ENCODE measurements at regions not wholly inside any gene's neighbourhood (a gene's known extent, or its start where the extent isn't known, plus 50 kb on each side); places are given as distances from the start of the nearest gene placed in this dataset.

DNA sequence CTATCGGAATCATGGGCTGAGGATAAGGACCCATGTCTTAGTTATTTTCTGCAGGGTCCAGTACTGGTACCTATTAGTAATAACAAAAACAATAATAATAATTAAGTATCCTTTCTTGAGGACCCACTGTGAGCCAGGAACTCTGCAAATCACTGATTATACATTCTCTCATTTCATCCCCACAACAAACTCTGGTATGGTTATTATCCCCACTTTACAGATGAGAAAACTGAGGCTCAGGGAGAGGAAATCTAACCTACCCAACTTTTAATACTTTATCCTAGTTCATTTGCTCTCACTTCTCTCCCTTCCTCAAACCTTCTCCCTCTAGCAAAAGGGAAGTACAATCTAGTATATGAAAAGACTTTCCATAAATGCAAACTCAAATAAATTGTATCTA lies 528.4 kb upstream of the PROK2 start:
- in situ Hi-C loops (cut with MboI; ENCODE audit: low sequenced_read_pairs) = no loop called here

DNA sequence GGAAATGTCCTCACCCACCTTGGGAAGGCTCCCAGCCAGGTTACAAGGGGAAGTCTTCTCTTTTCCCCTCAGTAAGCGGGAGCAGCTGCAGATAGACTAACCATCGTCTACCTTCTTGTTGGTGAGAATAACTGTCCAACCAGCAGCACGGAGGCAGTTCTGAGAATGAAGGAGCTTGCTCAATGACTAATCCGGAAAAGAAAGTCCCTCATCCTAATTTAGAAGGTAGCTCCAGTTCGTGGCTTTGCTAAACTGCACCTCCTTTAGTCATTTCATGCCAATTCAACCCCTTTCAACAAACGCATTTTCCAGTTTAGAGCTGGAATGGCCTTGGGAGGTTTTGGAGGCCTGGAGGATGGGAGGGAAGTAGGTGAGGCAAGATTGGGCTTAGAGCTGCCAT lies 527.4 kb upstream of the PROK2 start:
- in situ Hi-C loops (cut with MboI; ENCODE audit: low sequenced_read_pairs) = no loop called here

DNA sequence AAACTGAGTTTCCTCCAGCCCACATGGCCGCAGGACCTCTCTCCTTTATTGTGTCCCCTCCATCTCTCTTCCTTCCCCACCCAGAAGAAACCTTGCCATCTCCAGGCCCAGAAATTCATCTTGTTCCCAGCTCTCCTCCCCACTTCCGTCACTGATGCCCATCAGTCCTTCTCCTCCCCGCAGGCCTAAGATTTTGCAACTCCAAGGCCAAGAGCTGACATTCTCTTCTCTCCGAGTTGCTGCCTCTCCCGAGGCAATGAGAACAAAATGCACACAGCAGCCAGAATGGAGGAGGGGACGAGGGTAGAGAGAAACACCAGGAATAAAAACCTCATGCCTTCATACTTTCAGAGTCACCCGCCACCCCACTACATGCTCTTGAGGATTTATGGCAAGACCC lies 526.5 kb upstream of the PROK2 start:
- in situ Hi-C loops (cut with MboI; ENCODE audit: low sequenced_read_pairs) = no loop called here

DNA sequence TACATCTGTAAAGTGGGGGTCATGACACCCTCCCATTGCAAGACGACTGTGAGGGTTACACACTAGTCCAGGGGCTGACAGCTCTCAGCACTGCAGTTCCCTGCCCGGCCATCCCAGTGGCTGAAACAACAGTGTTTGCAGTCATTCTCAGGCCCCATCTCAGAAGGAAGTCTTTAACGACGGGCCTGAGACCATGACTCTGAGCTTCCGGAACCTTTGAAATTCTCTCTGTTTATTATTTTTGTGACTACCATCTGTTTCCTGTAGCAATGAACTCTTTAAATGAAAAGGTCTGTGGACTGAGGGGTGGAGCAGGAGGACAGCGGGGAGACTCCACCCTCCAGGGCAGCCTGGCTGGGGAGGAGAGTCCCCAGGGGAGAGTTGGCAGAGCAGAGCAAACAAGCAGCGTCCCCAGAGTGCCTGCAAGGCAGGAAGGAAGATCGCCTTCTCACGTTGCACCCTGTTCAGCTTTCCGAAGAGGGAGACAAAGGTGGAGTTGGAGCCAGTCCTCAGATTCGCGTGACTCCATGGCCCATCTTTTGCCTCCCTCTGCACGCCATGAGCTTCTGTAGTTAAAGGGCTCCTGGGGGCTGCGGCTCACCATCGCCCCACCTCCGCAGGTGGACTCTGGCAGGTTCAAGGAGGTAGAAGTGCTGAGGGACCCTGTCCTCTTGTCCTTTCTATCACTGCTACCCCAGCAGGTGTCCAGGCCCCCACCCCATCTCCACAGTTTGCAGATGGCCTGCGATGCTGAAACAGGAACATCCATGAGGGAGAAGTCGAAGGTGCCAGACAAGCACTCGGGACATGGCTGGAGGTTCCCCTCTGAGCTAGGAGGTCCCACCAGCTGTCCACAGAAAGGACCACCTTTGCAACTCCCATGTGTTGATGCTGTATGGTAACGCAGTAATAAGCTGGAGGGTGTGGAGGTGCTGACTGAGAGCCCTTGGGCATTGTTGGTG lies 525.8 kb upstream of the PROK2 start:
- in situ Hi-C loops (cut with MboI; ENCODE audit: low sequenced_read_pairs) = no loop called here

DNA sequence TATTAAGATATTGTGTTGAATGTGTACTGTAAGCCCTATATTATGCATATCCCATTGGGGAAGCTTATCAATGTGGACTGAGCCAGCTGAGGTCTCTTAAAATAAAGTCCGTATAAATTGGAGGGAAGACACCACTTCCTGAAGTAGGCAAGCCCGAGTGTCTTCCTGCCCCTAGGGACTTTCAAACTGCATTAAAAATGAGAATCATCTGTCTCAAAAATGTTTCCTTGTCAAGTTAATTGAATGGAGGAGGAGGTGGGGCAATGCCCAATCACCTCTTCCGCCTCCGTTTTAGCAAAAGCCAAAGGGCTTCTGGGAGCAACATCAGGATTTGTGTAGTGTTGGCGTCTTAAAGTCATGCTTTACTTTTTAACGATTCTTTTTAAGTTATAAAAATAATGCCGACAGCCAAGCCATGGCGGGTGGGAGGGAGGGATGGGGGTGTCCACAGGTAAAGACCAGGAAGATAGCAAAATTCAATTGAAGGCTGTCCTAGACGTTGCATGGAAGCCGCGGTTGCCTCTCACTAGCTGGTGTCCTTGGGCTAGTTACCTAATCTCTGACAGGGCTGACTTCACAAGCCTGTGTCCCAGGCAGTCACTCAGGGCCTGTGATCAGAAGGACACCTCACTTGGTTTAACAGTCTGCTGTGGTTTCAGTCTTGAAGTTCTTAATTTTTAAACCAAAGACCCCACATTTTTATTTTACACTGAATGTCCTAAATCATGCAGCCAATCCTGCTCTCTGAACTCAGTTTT lies 524.9 kb upstream of the PROK2 start:
- in situ Hi-C loops (cut with MboI; ENCODE audit: low sequenced_read_pairs) = no loop called here

DNA sequence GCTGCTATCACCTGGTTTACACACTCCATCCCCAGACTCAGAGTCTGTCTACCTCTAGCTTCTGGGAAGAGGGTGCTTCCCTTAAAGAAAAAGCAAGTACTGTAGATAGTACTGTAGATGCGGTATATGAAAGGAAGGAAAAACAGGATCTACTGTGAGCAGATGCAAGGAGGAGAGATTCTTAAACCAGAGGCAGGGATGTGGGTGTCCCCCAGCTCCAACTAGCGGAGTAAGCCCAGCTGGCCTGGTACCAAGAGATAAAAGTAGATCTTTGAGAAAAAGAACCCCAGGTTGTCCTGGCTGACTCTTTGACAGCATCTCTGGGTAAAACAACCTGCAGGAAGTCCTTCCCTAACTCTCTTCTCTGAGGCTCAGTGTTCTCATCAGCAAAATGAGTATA lies 523.7 kb upstream of the PROK2 start:
- in situ Hi-C loops (cut with MboI; ENCODE audit: low sequenced_read_pairs) = no loop called here

DNA sequence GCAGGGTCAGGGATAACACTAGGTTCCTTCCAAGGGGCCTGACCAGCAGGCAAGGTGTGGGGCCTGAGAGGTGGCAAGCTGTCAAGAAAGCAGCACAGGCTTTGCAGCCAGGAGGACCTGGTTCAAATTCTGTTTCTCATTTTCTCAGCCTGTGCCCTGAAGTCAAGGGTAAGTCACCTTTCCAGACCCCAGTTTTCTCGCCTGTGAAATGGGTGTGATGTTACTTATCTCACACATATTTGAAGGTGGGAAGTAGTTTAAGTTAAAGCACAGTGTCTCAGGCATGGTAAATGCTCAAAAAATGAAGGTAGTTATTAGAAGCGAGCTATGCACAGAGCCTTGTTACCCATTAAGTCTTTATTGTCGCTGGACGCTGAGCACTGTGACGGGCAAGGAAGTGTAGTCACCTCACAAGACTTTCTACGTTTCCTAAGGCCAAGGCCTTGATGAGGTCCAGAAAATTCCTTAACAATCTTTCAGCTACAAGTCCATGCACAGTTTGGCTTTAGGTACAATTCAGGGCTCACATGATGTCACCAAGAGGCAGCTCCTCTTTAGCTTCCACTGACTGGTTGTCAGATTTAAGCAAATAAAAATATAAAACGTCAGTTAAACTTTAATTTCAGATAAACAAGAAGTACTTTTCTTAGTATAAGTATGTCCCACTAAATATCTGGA lies 522.6 kb upstream of the PROK2 start:
- in situ Hi-C loops (cut with MboI; ENCODE audit: low sequenced_read_pairs) = no loop called here

DNA sequence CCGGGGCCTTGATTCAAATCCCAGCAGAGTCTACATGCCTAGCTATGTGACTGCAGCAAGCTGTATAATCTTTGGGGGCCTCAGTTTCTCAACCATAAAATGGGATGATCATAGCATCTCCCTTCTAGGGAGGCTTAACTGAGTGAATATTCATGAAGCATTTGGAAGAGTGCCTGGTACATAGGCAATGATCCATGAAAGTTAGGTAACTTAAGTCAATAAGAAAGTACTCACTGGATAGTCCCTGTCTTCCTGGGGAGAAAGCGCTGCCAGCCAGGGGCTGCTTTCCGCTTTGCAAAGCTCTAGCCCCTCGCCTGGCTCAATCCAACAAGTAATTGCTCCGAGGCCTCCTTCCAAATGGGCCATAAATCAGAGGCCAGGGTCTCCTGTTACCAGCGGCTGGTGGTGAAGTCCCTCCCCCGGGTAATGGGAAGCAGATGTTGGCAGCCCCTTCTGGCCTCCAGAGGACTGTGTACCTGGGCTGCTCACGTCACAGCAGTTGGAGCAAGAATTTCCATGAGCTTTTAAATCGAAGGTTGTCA lies 521.9 kb upstream of the PROK2 start:
- in situ Hi-C loops (cut with MboI; ENCODE audit: low sequenced_read_pairs) = no loop called here

DNA sequence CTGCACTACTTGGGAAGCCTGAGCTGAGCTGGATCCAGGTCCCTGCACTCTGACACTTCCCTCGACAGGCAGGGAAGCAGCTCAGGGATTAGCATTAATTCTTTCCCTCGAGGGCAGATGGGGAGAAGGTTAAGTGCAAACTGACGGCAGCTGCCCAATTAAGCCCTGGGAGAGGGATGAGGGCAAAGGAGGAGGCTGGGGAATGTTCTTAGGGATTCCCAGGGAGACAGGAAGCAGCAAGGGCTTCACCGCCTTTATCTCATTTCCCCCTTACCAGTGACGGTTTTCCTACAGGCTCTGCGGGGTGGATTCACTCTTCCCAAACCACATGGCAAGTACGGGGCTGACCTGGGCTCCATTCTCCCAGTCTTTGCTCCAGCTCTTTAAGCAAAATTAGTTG lies 519.0 kb upstream of the PROK2 start:
- in situ Hi-C loops (cut with MboI; ENCODE audit: low sequenced_read_pairs) = no loop called here

DNA sequence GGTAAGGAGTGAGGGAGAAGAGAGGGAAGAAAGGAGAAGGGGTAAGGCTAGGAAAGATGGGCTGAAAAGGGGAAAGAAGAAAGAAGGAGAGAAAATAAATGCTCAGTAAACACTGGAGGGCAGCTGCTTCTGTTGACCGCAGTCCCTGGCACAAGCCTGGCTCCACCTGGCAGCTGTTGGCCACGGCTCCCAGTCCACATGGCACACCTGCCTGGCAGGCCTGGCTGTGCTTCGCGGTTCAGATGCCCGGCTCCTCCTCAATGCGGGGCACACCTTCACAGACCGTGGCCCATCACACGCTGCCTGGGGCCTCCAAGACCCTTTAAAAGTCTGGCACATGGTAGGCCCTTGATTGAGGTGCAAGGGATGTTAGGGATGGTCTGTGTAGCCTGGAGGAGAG lies 516.8 kb upstream of the PROK2 start:
- in situ Hi-C loops (cut with MboI; ENCODE audit: low sequenced_read_pairs) = no loop called here

DNA sequence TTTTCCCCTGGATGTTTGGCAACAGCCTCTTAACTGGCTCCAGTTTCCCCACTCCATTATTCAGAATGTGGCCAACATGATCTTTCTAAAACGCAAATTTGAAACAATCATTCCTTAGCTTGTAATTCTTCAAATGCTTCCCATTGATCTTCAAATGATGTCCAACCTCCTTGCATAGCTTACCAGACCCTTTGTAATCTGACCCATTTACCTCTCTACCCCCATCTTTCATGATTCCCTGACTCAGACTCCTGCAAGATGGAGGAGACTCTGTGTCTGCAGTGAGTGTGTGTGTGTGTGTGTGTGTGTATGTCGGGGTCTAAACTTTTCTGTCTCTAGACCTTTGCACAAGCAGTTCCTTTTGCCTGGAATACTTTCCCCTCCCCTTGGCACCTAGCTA lies 515.7 kb upstream of the PROK2 start:
- in situ Hi-C loops (cut with MboI; ENCODE audit: low sequenced_read_pairs) = no loop called here

DNA sequence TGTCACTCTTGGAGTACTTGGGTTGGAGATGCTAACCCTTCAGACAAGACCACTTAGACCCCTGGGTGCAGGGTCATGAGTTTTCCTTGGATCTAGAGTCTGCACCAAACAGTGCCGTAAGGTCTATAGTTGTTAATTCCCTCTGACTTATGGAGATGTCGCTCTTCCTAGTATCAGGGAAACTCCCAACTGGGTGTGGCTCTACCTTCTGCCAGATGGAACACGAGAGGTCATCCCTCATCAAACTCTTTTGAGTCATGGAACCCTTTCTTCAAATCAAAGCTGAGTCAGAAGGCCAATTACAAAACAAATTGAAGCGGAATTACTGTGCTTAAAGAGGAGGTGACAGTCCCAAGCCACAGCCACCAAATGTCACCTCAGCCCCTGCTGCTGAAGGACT lies 514.9 kb upstream of the PROK2 start:
- in situ Hi-C loops (cut with MboI; ENCODE audit: low sequenced_read_pairs) = no loop called here

DNA sequence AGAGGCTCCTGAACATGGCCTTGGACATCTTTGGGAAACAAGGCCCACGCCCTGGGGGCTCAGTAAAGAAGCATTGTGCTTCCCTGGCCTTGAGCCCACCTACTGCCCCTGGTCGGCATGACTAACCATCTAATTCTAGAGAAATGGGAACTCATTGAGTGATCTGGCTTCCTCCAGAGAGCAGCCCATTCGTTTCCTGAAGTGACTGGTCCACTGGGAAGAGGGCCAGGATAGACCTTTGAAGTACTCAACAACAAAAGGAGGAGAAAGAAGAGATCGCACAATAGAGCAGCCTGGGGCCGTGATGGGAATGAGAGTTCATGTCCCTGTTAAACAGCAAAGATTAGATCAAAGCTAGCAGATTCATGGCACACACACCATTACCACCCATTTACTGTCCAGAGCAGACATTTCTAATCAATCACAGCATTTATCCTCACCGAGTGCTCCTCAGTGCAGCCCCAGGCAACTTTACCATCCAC lies 514.4 kb upstream of the PROK2 start:
- in situ Hi-C loops (cut with MboI; ENCODE audit: low sequenced_read_pairs) = no loop called here

DNA sequence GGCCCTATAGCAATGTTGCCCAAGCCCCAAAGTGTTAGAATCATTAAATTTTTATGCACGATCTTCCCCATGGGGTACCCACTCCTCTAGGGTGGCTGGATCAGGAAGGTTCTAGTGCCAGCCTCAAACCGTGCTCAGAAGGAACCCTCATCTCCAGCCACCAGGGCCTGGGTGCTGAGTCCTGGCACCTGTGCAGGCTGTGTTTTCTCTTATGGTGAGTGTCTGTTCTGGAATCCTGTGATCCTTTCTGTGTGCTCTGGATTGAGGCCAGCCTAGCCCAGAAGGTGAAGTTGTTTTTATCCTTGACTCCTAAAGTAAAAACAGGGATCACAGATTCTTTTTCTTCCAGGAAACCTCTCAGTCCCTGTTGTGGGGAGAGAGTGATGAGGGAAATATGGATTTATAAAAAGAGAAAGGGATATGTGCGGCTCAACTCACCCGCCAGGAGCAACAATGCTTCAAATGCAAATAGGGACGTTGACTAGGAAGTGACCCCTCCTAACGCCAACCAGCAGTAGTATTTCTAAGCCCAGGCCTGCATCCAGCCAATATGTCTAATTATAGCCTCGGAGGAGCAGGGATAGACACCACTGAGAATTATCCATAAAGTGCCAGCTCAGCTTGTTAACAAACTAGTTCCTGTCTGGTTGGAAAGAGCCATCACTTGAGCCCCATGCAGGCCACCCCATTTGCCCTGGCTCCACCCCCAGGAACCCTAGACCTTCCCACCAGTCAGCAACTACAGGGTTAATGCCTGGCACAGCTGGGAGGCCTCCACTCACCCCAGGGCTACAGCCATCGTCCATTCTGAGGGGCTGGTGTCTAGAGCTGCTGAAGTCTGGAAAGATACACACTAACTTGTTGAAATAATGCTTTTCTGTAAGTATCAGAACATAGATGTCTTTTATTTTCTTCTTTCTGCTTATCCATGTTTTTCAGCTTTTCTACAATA lies 513.5 kb upstream of the PROK2 start:
- in situ Hi-C loops (cut with MboI; ENCODE audit: low sequenced_read_pairs) = no loop called here

DNA sequence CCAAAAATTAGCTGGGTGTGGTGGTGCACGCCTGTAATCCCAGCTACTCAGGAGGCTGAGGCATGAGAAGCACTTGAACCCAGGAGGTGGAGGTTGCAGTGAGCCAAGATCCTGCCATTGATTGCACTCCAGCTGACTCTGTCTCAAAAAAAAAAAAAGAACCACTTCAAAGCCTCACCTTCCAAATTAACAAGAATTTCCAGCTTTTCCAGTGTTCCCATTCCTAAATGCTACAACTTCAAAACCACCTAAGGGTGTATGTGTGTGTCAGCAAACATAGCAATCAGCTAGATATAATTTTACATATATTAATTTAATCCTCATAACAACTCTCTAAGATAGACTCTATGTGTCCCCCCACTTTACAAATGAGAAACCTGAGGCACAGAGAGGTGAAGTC lies 512.5 kb upstream of the PROK2 start:
- in situ Hi-C loops (cut with MboI; ENCODE audit: low sequenced_read_pairs) = no loop called here

DNA sequence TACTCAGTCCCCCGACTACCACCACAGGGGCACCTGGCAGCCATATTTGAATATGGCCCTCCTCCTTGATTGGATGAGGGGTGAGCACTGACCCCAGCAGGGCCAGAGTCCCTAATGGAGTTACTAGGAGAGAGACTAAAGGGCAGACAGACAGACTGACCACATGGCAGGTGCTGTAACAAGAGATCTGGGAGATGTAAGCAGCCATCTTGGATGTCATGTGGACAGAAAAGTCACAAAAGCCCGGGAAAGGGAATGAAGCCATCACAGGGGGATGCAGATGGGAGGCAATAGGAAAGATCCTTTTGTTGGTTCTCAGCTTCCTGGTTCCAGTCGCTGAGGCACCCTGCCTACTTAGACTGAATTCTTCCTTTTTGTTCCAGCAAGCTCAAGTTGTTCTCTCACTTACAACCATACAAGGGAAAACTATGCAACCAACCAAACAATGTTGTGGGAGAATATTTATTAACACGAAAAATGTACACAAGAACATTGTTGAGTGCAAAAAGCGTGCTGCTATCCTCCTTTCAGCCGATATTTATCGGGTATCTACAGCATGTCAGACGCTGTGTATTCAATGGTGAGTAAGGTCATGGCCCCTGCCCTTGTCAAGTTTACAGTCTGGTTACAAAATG lies 511.6 kb upstream of the PROK2 start:
- in situ Hi-C loops (cut with MboI; ENCODE audit: low sequenced_read_pairs) = no loop called here

DNA sequence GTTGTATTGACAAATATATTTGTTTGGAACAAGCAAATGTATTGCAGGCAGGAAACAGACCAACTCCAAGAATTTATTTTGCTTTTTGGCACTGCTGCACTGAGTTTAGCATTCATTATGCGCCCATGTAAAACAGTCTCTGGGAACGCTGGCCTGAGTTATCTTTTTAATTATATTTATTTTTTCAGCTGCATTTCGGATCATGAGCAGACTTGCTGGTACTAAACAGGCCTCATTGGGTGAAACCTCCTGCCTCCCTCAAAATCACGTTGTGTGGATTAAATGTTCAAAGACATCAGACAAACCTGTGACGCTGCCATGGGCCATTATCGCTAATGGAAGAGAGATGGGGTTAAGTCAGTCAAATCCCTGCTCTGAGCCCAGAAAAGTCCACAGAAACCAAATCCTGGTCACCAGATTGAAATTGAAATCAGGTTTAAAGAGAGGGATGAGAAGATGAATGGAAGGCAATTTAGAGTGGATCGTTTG lies 511.1 kb upstream of the PROK2 start:
- in situ Hi-C loops (cut with MboI; ENCODE audit: low sequenced_read_pairs) = no loop called here

DNA sequence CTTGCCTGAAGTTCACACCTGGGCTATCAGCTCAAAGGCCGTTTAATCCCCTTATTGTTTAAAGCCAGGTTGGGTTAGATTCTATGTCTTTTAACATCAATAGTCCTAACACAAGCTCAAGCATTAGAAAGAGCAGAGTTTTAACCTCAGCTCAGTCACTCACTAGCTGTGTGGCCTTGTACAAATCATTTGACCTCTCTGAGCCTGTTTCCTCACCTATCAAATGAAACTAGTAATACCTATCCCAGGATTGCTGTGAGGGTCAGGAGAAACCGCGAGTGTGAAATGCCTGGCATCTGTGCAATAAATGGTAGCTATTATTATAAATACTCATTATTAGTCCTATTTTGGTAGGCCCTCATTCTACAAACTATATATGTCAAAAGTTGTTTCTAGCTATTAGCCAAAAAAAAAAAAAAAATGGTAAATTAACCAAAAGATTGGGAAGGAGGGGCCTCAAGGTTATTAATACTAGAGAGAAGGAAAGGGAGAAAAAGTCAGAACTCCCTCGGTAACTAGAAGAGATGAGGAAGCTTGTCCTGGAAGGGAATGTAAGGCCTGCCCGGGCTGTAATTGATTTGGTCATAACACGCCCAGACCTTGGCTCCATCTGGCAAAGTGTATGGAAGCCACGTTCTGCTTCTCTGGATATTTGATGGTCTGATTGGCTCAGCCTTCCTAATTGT lies 510.5 kb upstream of the PROK2 start:
- in situ Hi-C loops (cut with MboI; ENCODE audit: low sequenced_read_pairs) = no loop called here

Measured in HL-60/S4 treated with retinoic acid at 250 ng/mL for 4 days and 3 days (cell line).